Pancreas (tissue), 10 donors: ENCODE measurements at regions not wholly inside any gene's neighbourhood (a gene's known extent, or its start where the extent isn't known, plus 50 kb on each side); places are given as distances from the start of the nearest gene placed in this dataset.

Experiments used
- ATAC-seq, 4 donors: fragments of 200-7000 bp; cut with Tn5 transposase; one replicate each; pipeline versions ENCODE4 v1.8.0 to v1.9.1; 2020; ENCODE audit warnings: mild to moderate bottlenecking in 4 of 4, moderate library complexity in 4 of 4
- DNase-seq, 6 donors: peaks; one replicate each; pipeline ENCODE4 v3.0.0-alpha.2; 2020
- FAIRE-seq: peaks from 2 replicates; lab custom pipeline; 2012; peaks lifted over from hg19 to GRCh38; lab: Jason Lieb, UNC
- H3K27ac ChIP-seq, 4 donors: fragments of 200-600 bp; sonication (generic); 1 replicate in 3 of 4; 2 replicates in 1 of 4; pipeline versions ENCODE4 v1.5.0 to v1.8.0; 2020
- H3K27me3 ChIP-seq, 4 donors: fragments of 200-600 bp; one replicate each; pipeline ENCODE4 v1.8.0; 2021
- H3K36me3 ChIP-seq, 3 donors: fragments of 200-600 bp; sonication (generic) in 1 of 3; one replicate each; pipeline versions ENCODE4 v1.5.0 to v1.8.0; 2020 to 2021
- H3K4me1 ChIP-seq, 3 donors: fragments of 200-600 bp; one replicate each; pipeline ENCODE4 v1.8.0; 2021
- H3K4me3 ChIP-seq, 4 donors: fragments of 200-600 bp; sonication (generic) in 2 of 4; one replicate each; pipeline versions ENCODE4 v1.5.0 to v1.8.0; 2020 to 2021
- H3K9me3 ChIP-seq, 4 donors: fragments of 200-600 bp; one replicate each; pipeline ENCODE4 v1.8.0; 2021
- WGBS, 2 donors: extraction: QIAGEN DNeasy Blood & Tissue Kit; methylation state at CpG; one replicate each; pipeline ENCODE4 v1.1.7; 2013; 5-methylcytosine and 5-hydroxymethylcytosine counted together
- intact Hi-C, 3 donors: fragments of 100-400 bp; cut with DNase I; formaldehyde crosslinking; loops; one replicate each; pipeline versions ENCODE4 v1.11.1 to v1.14.2; 2022
- TF ChIP-seq, protein P1 (sequence below), 4 donors: fragments of 200-600 bp; sonication (generic) in 3 of 4; IDR thresholded peaks; one replicate each; pipeline versions ENCODE4 v1.5.0 to v1.8.0; 2021; ENCODE audit warnings: antibody characterized with exemption in 4 of 4
- donor health status: healthy with polysubstance abuse.
- donor health status: DM: no; HTN: no; CAD: no; lungs with moderate emphysema.
- donor health status: DM: no; HTN: no; CAD: no.
- donor health status: control.
- donor health status: control.
- donor health status: Bipolar disorder and iron deficiency.
- donor health status: DM: yes; HTN: yes; CAD: no.
- donor health status: DM: no; HTN: no; CAD: no.
- donor health status: DM: no; HTN: no; CAD: no.
- donor health status: DM: yes; HTN: yes; CAD: no.

DNA sequence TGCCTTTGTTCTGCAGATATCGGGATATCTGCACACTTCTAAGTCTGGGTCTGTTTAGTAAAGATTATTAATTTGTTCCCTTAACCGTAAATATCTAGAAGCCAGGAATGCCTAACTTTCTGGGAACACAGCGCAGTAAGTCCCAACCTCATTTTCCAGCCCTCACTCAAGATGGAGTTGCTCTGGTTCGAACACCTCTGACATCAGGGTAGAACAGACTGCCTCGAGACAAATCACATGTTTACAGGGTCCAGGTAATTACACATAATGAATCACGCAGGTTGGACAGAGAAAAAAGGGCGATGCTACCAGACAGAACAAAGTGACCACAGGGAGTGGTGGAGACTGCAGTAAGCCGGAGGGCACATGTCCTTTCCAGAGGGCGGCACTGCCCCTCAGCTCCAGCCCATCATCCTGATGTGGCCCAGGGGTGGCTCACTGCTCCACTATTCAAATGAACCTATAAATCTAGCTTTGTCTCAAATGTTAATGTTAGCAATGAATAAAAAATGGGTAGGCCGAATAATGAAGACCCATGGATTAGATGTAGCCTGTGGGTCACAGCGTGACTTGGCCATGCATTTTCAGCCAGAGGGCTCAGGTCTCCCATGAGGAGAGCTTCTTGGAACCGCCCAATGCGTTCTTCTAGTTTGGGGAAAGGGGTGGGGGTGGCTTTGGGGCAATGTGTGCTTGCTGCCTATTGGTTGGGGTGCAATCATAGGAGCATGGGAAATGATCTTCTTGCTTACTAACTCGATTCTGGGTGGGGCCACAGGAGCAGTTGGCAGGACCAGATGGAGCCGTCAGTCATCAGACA lies 159.0 kb upstream of the SFSWAP start:
- Histone ChIP-seq H3K4me1 (no peaks in the 10 kb centered on the region), H3K27ac (no peak overlapping the region), H3K27me3 (no peaks in the 10 kb centered on the region), H3K36me3 (no peaks in the 10 kb centered on the region), H3K9me3 (no peaks in the 10 kb centered on the region), H3K4me3 (no peak overlapping the region)
- ATAC-seq, result no peak
- 73 to 83% methylated on average over 15 of the region's 15 CpGs for WGBS, 2 donors
- DNase-seq, result no peak
- intact Hi-C loops, result no loop called here
- TF ChIP-seq, protein P1, sequence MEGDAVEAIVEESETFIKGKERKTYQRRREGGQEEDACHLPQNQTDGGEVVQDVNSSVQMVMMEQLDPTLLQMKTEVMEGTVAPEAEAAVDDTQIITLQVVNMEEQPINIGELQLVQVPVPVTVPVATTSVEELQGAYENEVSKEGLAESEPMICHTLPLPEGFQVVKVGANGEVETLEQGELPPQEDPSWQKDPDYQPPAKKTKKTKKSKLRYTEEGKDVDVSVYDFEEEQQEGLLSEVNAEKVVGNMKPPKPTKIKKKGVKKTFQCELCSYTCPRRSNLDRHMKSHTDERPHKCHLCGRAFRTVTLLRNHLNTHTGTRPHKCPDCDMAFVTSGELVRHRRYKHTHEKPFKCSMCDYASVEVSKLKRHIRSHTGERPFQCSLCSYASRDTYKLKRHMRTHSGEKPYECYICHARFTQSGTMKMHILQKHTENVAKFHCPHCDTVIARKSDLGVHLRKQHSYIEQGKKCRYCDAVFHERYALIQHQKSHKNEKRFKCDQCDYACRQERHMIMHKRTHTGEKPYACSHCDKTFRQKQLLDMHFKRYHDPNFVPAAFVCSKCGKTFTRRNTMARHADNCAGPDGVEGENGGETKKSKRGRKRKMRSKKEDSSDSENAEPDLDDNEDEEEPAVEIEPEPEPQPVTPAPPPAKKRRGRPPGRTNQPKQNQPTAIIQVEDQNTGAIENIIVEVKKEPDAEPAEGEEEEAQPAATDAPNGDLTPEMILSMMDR (IDR thresholded peaks at IDR 0.05), result no peak
- no peak for FAIRE-seq

DNA sequence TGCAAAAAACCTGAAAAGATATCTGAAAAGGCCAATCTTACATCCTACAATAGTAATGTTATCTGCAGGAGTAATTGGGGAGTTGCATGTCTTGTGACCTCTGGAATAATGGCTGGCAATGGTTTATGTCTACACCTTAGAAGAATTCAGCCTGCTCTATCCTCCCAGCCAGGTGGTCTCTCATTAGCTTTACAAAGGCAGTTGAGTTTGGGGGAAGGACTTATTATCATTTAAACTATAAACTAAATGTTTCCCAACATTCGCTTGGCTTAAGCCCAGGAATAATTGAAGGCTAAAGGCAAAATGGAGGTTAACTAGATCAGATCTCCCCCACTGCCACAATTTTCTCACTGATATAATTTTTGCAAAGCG lies 158.4 kb upstream of the SFSWAP start:
- Histone ChIP-seq H3K4me3 (no peak overlapping the region), H3K27ac (no peak overlapping the region), H3K27me3 (no peaks in the 10 kb centered on the region), H3K9me3 (no peaks in the 10 kb centered on the region), H3K36me3 (no peaks in the 10 kb centered on the region), H3K4me1 (no peaks in the 10 kb centered on the region)
- TF ChIP-seq, protein P1 (IDR thresholded peaks at IDR 0.05), result no peak
- no peak for FAIRE-seq
- ATAC-seq, result no peak
- intact Hi-C loops, result no loop called here
- DNase-seq, result no peak
- whole genome bisulfite sequencing, 2 donors, result 68 to 75% methylated on average over 2 of the region's 2 CpGs

DNA sequence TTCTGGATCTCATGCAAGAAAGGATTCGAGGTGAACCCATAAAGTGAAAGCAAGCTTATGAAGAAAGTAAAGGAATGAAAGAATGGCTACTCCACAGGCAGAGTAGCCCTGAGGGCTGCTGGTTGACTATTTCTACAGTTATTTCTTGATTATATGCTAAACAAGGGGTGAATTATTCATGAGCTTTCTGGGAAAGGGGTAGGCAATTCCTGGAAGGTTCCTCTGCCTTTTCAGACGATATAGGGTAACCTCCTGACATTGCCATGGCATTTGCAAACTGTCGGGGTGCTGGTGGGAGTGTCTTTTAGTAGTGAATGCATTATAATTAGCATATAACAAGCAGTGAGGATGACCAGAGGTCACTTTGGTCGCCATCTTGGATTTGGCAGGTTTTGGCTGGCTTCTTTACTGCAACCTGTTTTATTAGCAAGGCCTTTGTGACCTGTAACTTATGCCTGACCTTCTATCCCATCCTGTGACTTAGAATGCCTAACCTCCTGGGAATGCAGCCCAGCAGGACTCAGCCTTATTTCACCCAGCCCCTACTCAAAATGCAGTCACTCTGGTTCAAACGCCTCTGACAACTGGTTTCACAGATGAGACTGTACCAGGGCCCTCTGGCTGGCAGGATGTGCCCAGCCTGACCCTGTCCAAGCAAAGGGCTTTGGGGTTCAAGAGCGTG lies 157.7 kb upstream of the SFSWAP start:
- no peak for FAIRE-seq
- Histone ChIP-seq H3K27me3 (no peaks in the 10 kb centered on the region), H3K4me1 (no peaks in the 10 kb centered on the region), H3K36me3 (no peaks in the 10 kb centered on the region), H3K27ac (no peak overlapping the region), H3K9me3 (no peaks in the 10 kb centered on the region), H3K4me3 (no peak overlapping the region)
- WGBS, 2 donors, result 61 to 75% methylated on average over 6 of the region's 6 CpGs
- ATAC-seq, result no peak
- intact Hi-C loops, result no loop called here
- TF ChIP-seq, protein P1 (IDR thresholded peaks at IDR 0.05), result no peak
- no peak for DNase-seq

- Histone ChIP-seq H3K4me1 (no peaks in the 10 kb centered on the region), H3K27ac (no peak overlapping the region), H3K36me3 (no peaks in the 10 kb centered on the region), H3K27me3 (no peaks in the 10 kb centered on the region), H3K9me3 (no peaks in the 10 kb centered on the region), H3K4me3 (no peak overlapping the region)
- intact Hi-C loops, result no loop called here
- ATAC-seq (no peak), FAIRE-seq (no peak), DNase-seq (no peak)
- TF ChIP-seq, protein P1 (IDR thresholded peaks at IDR 0.05), result no peak
- WGBS, 2 donors, result 72 to 81% methylated on average over 18 of the region's 18 CpGs
Measured at GRCh38 chr12:131555197-131555846, 155.6 kb upstream of the SFSWAP start.
